GM21717 (cell line): ENCODE measurements at regions not wholly inside any gene's neighbourhood (a gene's known extent, or its start where the extent isn't known, plus 50 kb on each side); places are given as distances from the start of the nearest gene placed in this dataset.

ENCODE experiments used
- ATAC-seq: cut with Tn5 transposase; IDR thresholded peaks from one replicate; pipeline ENCODE4 v1.9.1; 2021; ENCODE audit warnings: mild to moderate bottlenecking, moderate library complexity; ENCODE audit not compliant: unreplicated experiment

DNA sequence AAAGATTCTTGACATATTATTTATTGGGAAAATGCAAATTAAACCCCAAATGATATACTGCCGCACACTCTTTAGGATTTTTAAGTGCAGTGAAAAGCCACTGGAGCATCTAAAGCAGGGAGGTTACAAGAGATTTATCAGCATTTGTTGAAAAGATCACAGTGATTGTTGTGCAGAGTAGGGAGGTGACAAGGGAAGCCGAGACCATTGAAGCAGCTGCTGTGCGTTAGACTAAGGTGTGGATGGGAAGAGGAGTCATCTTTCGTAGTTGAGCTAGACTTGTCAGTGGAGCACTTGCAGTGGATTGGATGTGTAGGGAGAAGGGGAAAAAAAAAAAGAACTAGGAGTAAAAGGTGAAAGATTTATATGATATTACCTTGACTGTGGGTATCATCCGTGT is 854.6 kb downstream of the NTRK3 start:
- no peak for ATAC-seq

- ATAC-seq, result no peak
Observed at GRCh38 chr15:87394676-87395075, 861.9 kb downstream of the NTRK3 start.

- no peak for ATAC-seq
Observed at GRCh38 chr15:87387766-87388165, 868.8 kb downstream of the NTRK3 start.

GRCh38 chr15:87374339-87374738 is 882.2 kb downstream of the NTRK3 start:
- ATAC-seq, result no peak

DNA sequence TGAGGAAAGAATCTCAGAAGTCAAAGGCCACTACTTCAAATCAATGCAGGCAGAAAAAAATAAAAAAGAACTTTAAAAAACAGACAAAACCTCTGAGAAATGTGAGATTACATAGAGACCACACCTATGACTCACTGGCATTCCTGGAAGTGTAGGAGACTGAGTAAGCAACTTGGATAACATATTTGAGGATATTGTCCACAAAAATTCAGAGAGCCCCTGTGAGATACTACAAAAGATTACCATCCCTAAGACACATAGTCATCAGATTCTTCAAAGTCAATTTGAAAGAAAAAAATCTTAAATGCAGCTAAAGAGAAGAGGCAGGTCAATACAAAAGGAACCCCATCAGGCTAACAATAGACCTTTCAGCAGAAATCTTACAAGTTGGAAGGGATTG is 887.3 kb downstream of the NTRK3 start:
- ATAC-seq, result no peak

DNA sequence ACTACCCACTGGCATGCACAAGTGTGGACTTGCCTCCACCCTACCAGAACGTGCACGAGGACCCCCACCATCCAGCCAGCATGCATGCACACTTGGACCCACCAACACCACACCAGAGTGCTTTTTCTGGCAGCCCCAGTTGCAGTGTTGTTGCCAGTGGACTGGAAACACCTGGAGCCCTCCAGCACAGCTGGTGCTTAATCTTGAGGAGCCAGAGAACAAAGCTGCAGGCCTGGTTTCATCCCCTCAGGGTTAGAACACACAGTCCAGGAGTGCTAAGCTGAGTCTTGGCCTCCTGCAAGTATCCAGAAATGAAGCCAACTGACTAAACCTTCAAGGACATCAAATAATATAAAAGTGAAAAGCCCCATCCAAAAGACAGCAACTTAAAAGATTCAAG is 888.0 kb downstream of the NTRK3 start:
- ATAC-seq, result no peak

DNA sequence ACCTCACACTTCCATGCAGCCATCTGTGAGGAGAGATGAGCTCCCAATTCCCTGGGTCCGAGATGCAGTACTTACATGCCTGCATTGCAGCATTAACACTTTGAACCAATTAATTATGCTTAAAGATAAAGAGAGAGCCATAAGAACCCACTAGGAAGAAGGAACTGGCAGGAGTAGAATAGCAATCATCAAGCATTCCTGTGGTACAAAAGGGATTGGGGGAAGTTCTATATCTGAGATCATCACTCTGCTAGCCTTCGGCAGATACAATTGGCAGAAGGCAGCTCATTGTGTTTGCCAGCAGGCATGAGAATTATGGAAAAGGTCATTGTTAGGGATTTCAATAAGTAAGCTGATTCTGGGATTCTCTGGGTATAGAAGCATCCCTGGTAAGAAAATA is 891.4 kb downstream of the NTRK3 start:
- ATAC-seq, result no peak

GRCh38 chr15:87362531-87362930 is 894.0 kb downstream of the NTRK3 start:
- no peak for ATAC-seq

DNA sequence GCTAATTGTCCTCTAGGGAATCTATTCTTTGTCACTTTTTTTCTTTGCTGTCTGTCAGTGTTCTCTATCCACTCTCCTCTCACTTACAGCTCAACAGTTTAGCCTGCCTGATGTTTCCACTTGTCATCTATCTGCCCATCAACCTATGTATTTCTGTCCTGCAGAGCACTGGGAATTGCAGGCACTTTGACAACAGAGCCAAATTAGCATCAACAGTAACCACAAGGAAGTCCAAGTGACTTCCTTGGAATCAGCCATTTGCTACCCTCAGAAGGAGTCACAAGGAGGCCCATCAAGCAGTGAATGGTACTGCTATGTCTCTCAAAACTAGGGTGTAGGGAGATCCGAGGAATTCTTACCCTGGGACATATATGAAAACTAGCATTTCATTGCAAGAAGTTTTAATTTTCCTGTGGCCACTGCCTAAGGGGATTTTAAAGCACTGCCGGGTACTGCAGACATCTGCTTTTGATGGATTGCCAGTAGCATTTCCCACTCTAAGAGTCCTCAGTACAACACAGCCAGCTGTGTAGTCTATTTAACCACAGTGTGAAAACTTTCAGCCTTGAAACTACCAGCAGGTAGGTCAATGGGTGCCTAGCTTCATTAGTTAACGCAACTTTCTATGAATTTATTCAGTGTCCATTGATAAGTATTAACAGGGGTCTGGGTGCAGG is 898.8 kb downstream of the NTRK3 start:
- ATAC-seq, result no peak

- ATAC-seq, result no peak
Observed at GRCh38 chr15:87355946-87356345, 900.6 kb downstream of the NTRK3 start.

DNA sequence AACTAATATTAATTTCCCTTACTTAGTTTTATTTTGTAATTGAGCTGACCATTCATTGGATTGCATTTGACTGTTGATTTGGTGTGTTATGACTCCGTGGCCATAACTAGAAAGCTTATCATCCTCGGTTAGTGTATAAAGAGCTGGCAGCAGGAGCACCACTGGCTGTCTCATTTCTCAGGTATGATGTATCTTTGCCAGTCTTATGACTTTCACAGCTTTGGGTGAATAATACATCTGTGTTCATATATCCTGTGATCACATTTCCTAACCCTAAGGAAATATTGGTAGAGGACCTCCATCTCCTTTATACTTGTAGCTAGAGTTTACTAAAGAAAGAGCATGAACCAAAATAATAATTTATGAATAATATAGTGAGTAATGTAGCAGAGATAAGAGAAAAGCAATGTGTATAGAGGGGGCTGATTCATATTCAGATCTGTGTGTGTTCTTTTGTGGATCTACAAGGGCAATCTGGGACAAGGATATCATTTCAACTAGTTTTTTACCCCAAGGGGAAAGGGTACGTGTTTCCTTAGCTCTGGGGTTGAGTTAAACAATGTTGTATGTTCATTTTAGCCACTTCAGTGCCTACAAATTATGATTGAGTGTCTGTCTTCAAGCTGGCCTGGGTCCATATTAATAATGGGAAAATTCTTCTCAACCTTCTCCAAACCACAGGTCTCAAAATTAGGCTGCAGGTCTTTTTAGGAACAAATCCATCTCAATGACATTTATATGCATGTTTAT is 901.7 kb downstream of the NTRK3 start:
- ATAC-seq, result no peak

DNA sequence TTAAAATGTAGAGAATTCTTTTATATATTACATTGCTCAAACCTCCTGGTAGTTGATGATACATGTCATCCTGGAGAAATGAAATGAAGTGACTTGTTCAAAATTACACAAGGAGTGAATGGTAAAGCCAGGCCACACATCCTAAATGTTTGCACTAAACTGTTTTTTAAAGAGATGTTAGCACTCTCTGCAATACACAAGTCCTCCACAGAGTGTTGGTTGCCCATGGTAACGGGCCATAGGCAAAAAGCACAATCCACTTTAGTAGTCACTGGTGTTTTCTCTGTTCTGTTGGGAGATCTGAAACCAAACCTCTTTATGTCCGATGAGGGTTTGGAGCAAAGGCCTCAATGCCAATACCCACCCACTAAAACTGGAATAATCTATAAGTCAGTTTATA is 907.4 kb downstream of the NTRK3 start:
- no peak for ATAC-seq

GRCh38 chr15:87348746-87349145 is 907.8 kb downstream of the NTRK3 start:
- ATAC-seq, result no peak

GRCh38 chr15:87347806-87348515 is 908.6 kb downstream of the NTRK3 start:
- ATAC-seq, result no peak

DNA sequence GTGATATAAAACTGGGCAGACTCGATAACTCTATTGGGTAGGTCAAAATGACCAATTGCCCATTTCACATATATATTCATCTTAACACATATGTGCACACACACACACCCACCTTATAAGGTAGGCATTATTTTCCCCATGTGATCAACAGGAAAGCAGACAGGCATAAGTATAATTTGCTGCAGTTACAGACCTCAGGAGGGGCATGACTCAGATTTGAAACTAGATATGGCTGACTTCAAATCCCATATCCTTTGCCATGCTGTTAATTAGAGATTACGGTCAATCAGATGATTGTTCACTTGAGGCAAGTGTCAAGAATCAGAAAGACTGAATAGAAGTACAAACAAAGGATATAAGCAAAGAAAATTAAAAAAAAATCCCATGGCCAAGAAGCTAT is 910.6 kb downstream of the NTRK3 start:
- no peak for ATAC-seq

- ATAC-seq, result no peak
Observed at GRCh38 chr15:87343966-87344365, 912.6 kb downstream of the NTRK3 start.

DNA sequence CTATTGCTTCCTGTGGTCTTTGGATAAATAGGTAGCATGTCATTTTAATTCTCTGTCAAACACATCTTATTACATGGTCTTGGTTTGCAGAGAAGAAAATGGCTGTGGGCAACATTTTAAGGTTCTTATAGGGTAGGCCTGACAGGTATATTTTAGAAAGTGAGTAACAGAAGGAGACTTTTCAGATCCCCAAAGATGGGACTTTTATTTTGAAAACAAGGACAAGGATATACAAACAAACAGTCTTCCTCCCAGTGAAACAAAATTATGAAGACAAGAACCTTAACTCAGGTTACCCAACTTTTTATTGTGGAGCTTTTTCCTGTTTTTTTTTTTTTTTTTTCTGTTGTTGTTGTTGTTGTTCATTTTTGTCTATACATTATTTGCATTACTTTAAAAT is 916.2 kb downstream of the NTRK3 start:
- ATAC-seq, result no peak

- no peak for ATAC-seq
Observed at GRCh38 chr15:87326269-87326668, 930.3 kb downstream of the NTRK3 start.

DNA sequence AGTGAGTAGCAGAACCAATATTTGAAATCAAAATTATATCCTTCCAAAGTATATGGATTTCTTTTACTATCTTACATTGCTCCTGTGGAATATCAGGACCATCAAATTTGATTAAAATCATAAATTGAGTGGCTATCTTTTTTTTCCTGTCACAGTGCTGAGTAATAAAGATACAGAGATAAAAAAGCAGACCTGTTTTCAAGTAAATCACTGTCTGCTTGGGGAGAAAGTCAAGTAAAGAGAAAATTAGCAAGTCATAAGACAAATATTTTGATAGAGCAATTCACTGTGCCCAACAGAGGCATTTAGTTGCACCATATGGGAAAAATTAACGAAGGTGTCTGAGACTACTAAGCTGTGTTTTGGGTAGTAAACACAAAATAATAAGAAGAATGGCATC is 933.7 kb downstream of the NTRK3 start:
- ATAC-seq, result no peak

DNA sequence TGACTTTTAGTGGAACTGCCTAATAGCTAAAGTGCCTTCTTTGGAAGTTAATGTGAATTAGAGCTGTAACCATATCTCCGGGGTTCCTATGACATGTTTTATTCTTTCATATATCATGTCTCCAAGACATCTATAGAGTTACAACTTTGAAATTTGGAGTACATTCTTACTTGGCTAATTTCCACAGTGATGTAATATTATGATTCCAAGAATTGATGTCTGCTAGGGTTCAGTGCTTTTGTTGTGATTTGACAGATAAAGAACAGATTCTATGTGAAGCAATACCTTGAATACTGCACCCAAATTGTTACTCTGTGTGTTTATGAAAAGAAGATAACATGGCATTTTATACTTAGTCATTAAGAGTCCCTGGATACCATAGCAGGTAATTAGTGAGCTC is 934.3 kb downstream of the NTRK3 start:
- ATAC-seq, result no peak

DNA sequence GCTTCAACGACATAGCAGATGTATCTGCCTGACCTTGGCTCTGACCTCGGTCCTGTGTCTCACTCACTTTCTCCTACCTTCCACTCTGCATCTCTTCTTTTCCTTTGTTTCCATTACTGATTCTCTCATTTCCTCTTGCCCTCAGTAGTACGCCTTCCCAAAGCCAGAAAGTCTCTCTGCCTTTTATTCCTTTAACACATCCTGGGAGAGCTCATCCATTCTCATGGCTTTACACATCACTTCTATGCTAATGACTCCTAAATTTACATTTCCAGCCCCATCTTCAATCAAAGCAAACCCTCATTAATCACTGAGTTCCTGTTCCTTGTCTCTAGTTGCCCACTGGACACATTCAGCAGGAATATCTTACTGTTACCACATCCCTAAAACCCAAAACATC is 938.6 kb downstream of the NTRK3 start:
- ATAC-seq, result no peak

DNA sequence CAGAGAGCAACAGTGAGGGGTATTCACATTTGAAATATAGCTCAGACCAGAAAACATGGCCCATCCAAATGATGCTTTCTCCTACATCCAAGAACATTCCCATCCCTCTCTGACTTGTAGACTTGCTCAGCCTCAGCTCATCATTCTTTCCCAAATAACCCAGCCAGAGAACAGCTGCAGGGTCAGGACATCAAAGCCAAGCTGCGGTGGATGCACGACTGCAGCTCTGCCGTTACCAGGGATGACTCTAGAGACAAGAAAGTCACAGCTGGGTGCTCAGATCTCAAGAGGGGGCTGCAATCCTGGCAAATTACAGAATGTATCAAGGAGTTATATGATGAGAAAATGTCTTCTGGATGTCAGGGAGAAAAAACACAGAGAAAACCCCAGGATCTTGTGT is 944.3 kb downstream of the NTRK3 start:
- ATAC-seq, result no peak
